Activated T-cell treated with anti-CD3 and anti-CD28 coated beads, Interleukin-2, amount 50 U/mL, for 72 hours (primary cell): ENCODE measurements at regions not wholly inside any gene's neighbourhood (a gene's known extent, or its start where the extent isn't known, plus 50 kb on each side); places are given as distances from the start of the nearest gene placed in this dataset.

ENCODE experiments used
- ATAC-seq, 2 donors: fragments of 150-1000 bp; cut with Tn5 transposase; replicated peaks in 1 of 2; 2 replicates each; pipeline ENCODE4 v1.10.0; 2021; ENCODE audit warnings: moderate library complexity in 2 of 2, mild to moderate bottlenecking in 1 of 2
- DNase-seq, 2 donors: peaks; one replicate each; pipeline ENCODE4 v3.0.0; 2021 to 2022; ENCODE audit warnings: mixed read lengths in 1 of 2
- H3K27ac Mint-ChIP-seq: one replicate; pipeline ENCODE4 v1.8.0; 2022; ENCODE audit warnings: mild to moderate bottlenecking, moderate library complexity, mixed read lengths
- H3K27me3 Mint-ChIP-seq: one replicate; pipeline ENCODE4 v1.8.0; 2022; ENCODE audit warnings: low read depth, mixed read lengths
- H3K36me3 Mint-ChIP-seq, 2 donors: one replicate each; pipeline ENCODE4 v1.8.0; 2022; ENCODE audit warnings: mixed read lengths in 2 of 2, mild to moderate bottlenecking in 1 of 2; ENCODE audit not compliant: insufficient read depth in 2 of 2
- H3K4me1 Mint-ChIP-seq: one replicate; pipeline ENCODE4 v1.8.0; 2022; ENCODE audit warnings: low read depth, mixed read lengths
- H3K4me3 Mint-ChIP-seq, 2 donors: one replicate each; pipeline ENCODE4 v1.8.0; 2022; ENCODE audit warnings: mild to moderate bottlenecking in 2 of 2, mixed read lengths in 2 of 2, moderate library complexity in 2 of 2
- H3K9me3 Mint-ChIP-seq, 2 donors: one replicate each; pipeline ENCODE4 v1.8.0; 2022; ENCODE audit warnings: mixed read lengths in 2 of 2

- ATAC-seq: no peak
- no peaks in the 10 kb centered on the region for H3K4me1 Mint-ChIP-seq
These were observed 306.8 kb upstream of the CNR1 start for GRCh38 chr6:88472851-88473525.

GRCh38 chr6:88459643-88460042, 293.5 kb upstream of the CNR1 start:
- Mint-ChIP-seq H3K4me3 (no peak overlapping the region), H3K9me3 (no peaks in the 10 kb centered on the region), H3K36me3 (no peaks in the 10 kb centered on the region), H3K27me3 (no peaks in the 10 kb centered on the region), H3K4me1 (no peaks in the 10 kb centered on the region), H3K27ac (no peak overlapping the region)
- ATAC-seq (no peak), DNase-seq (no peak)

More at GRCh38 chr6:88472851-88473525, 306.8 kb upstream of the CNR1 start:
- DNase-seq: no peak
- no peak overlapping the region for H3K27ac Mint-ChIP-seq
- H3K4me3 Mint-ChIP-seq: no peak overlapping the region
- H3K36me3 Mint-ChIP-seq: no peaks in the 10 kb centered on the region
- peaks cover 10% of the 10 kb centered on the region for H3K27me3 Mint-ChIP-seq
- H3K9me3 Mint-ChIP-seq: no peaks in the 10 kb centered on the region

GRCh38 chr6:88459189-88459588, 293.0 kb upstream of the CNR1 start:
- DNase-seq: no peak
- no peaks in the 10 kb centered on the region for H3K27me3 Mint-ChIP-seq
- no peaks in the 10 kb centered on the region for H3K9me3 Mint-ChIP-seq
- H3K36me3 Mint-ChIP-seq: no peaks in the 10 kb centered on the region
- no peak overlapping the region for H3K27ac Mint-ChIP-seq
- H3K4me3 Mint-ChIP-seq: no peak overlapping the region
- H3K4me1 Mint-ChIP-seq: no peaks in the 10 kb centered on the region
- ATAC-seq: no peak

GRCh38 chr6:88458662-88459061, 292.5 kb upstream of the CNR1 start:
- H3K36me3 Mint-ChIP-seq: no peaks in the 10 kb centered on the region
- H3K9me3 Mint-ChIP-seq: no peaks in the 10 kb centered on the region
- DNase-seq: no peak
- H3K4me1 Mint-ChIP-seq: no peaks in the 10 kb centered on the region
- ATAC-seq: no peak
- no peak overlapping the region for H3K4me3 Mint-ChIP-seq
- H3K27ac Mint-ChIP-seq: no peak overlapping the region
- no peaks in the 10 kb centered on the region for H3K27me3 Mint-ChIP-seq

- DNase-seq (no peak), ATAC-seq (no peak)
- no peak overlapping the region for H3K4me3 Mint-ChIP-seq
- H3K27ac Mint-ChIP-seq: no peak overlapping the region
- H3K36me3 Mint-ChIP-seq: no peaks in the 10 kb centered on the region
- H3K4me1 Mint-ChIP-seq: no peaks in the 10 kb centered on the region
- H3K9me3 Mint-ChIP-seq: no peaks in the 10 kb centered on the region
- H3K27me3 Mint-ChIP-seq: no peaks in the 10 kb centered on the region
These were observed 290.2 kb upstream of the CNR1 start for GRCh38 chr6:88456221-88456859.

- Mint-ChIP-seq H3K9me3 (peaks cover 0 to 2% of the 10 kb centered on the region in 2 donors), H3K4me1 (no peaks in the 10 kb centered on the region), H3K27me3 (peaks cover 8% of the 10 kb centered on the region), H3K36me3 (no peaks in the 10 kb centered on the region), H3K27ac (no peak overlapping the region), H3K4me3 (no peak overlapping the region)
- ATAC-seq (no peak), DNase-seq (no peak)
These were observed 289.2 kb upstream of the CNR1 start for GRCh38 chr6:88455317-88455716.

- ATAC-seq (no peak), DNase-seq (no peak)
- H3K27ac Mint-ChIP-seq: no peak overlapping the region
- H3K36me3 Mint-ChIP-seq: no peaks in the 10 kb centered on the region
- H3K9me3 Mint-ChIP-seq: peaks cover 0 to 2% of the 10 kb centered on the region in 2 donors
- peaks cover 10% of the 10 kb centered on the region for H3K27me3 Mint-ChIP-seq
- no peaks in the 10 kb centered on the region for H3K4me1 Mint-ChIP-seq
- H3K4me3 Mint-ChIP-seq: no peak overlapping the region
These were observed 288.5 kb upstream of the CNR1 start for GRCh38 chr6:88454658-88455057.

- H3K36me3 Mint-ChIP-seq: no peaks in the 10 kb centered on the region
- ATAC-seq: no peak
- H3K27ac Mint-ChIP-seq: no peak overlapping the region
- H3K4me1 Mint-ChIP-seq: no peaks in the 10 kb centered on the region
- no peak overlapping the region for H3K4me3 Mint-ChIP-seq
- peaks cover 0 to 2% of the 10 kb centered on the region in 2 donors for H3K9me3 Mint-ChIP-seq
- H3K27me3 Mint-ChIP-seq: peaks cover 10% of the 10 kb centered on the region
- DNase-seq: no peak
These were observed 283.6 kb upstream of the CNR1 start for GRCh38 chr6:88449770-88450169.

- H3K9me3 Mint-ChIP-seq: no peaks in the 10 kb centered on the region
- peaks cover 3% of the 10 kb centered on the region for H3K27me3 Mint-ChIP-seq
- ATAC-seq (no peak), DNase-seq (no peak)
- H3K4me3 Mint-ChIP-seq: no peak overlapping the region
- no peaks in the 10 kb centered on the region for H3K4me1 Mint-ChIP-seq
- no peak overlapping the region for H3K27ac Mint-ChIP-seq
- no peaks in the 10 kb centered on the region for H3K36me3 Mint-ChIP-seq
These were observed 279.2 kb upstream of the CNR1 start for GRCh38 chr6:88445188-88445965.

- no peaks in the 10 kb centered on the region for H3K9me3 Mint-ChIP-seq
- ATAC-seq: no peak
These were observed 277.4 kb upstream of the CNR1 start for GRCh38 chr6:88443554-88443953.

GRCh38 chr6:88442737-88443136, 276.6 kb upstream of the CNR1 start:
- ATAC-seq: no peak
- no peak for DNase-seq
- Mint-ChIP-seq H3K4me3 (no peak overlapping the region), H3K9me3 (no peaks in the 10 kb centered on the region), H3K27ac (no peak overlapping the region), H3K36me3 (no peaks in the 10 kb centered on the region), H3K27me3 (no peaks in the 10 kb centered on the region), H3K4me1 (no peaks in the 10 kb centered on the region)

More at GRCh38 chr6:88443554-88443953, 277.4 kb upstream of the CNR1 start:
- no peak overlapping the region for H3K27ac Mint-ChIP-seq
- no peaks in the 10 kb centered on the region for H3K27me3 Mint-ChIP-seq
- DNase-seq: no peak
- H3K36me3 Mint-ChIP-seq: no peaks in the 10 kb centered on the region
- H3K4me3 Mint-ChIP-seq: no peak overlapping the region
- no peaks in the 10 kb centered on the region for H3K4me1 Mint-ChIP-seq

- no peaks in the 10 kb centered on the region for H3K9me3 Mint-ChIP-seq
- no peak overlapping the region for H3K4me3 Mint-ChIP-seq
- H3K27me3 Mint-ChIP-seq: no peaks in the 10 kb centered on the region
- no peaks in the 10 kb centered on the region for H3K36me3 Mint-ChIP-seq
- DNase-seq (no peak), ATAC-seq (no peak)
- no peak overlapping the region for H3K27ac Mint-ChIP-seq
- no peaks in the 10 kb centered on the region for H3K4me1 Mint-ChIP-seq
These were observed 275.2 kb upstream of the CNR1 start for GRCh38 chr6:88441346-88441745.

- Mint-ChIP-seq H3K9me3 (no peaks in the 10 kb centered on the region), H3K27ac (no peak overlapping the region), H3K4me3 (no peak overlapping the region), H3K4me1 (no peaks in the 10 kb centered on the region), H3K36me3 (no peaks in the 10 kb centered on the region), H3K27me3 (peaks cover 9% of the 10 kb centered on the region)
- ATAC-seq: no peak
- DNase-seq: no peak
These were observed 261.9 kb upstream of the CNR1 start for GRCh38 chr6:88428068-88428467.
